ENCODE measurements at regions not wholly inside any gene's neighbourhood (a gene's known extent, or its start where the extent isn't known, plus 50 kb on each side); places are given as distances from the start of the nearest gene placed in this dataset.

GRCh38 chr2:221778025-221778424 lies 205.9 kb upstream of the EPHA4 start:
- H3K9me3 Mint-ChIP-seq = no peaks in the 10 kb centered on the region
- H3K27ac Mint-ChIP-seq (ENCODE audit: unreplicated experiment) = no peak overlapping the region
- H3K4me1 Mint-ChIP-seq = peaks cover 28% of the 10 kb centered on the region
- TF ChIP-seq CTCF (conservative IDR thresholded peaks at IDR 0.05) = no peak
- H3K27me3 Mint-ChIP-seq (ENCODE audit: low read depth) = no peaks in the 10 kb centered on the region
- H3K36me3 Mint-ChIP-seq (ENCODE audit: low read depth) = no peaks in the 10 kb centered on the region
- no peak overlapping the region for H3K4me3 Mint-ChIP-seq
- no peak for DNase-seq (ENCODE audit: low read depth, low spot score)

- Mint-ChIP-seq H3K9me3 (no peaks in the 10 kb centered on the region), H3K4me1 (peaks cover 28% of the 10 kb centered on the region), H3K36me3 (ENCODE audit: low read depth) (no peaks in the 10 kb centered on the region), H3K27ac (ENCODE audit: unreplicated experiment) (no peak overlapping the region), H3K4me3 (no peak overlapping the region), H3K27me3 (ENCODE audit: low read depth) (no peaks in the 10 kb centered on the region)
- DNase-seq (ENCODE audit: low read depth, low spot score) = no peak
- no peak for TF ChIP-seq CTCF (conservative IDR thresholded peaks at IDR 0.05)
Measured at GRCh38 chr2:221777119-221777518, 205.0 kb upstream of the EPHA4 start.

GRCh38 chr2:221775096-221775495 lies 203.0 kb upstream of the EPHA4 start:
- H3K27ac Mint-ChIP-seq (ENCODE audit: unreplicated experiment) = no peak overlapping the region
- no peaks in the 10 kb centered on the region for H3K27me3 Mint-ChIP-seq (ENCODE audit: low read depth)
- no peak for DNase-seq (ENCODE audit: low read depth, low spot score)
- H3K36me3 Mint-ChIP-seq (ENCODE audit: low read depth) = no peaks in the 10 kb centered on the region
- peaks cover 19% of the 10 kb centered on the region for H3K4me1 Mint-ChIP-seq
- no peak overlapping the region for H3K4me3 Mint-ChIP-seq
- no peak for TF ChIP-seq CTCF (conservative IDR thresholded peaks at IDR 0.05)
- H3K9me3 Mint-ChIP-seq = no peaks in the 10 kb centered on the region

GRCh38 chr2:221774136-221774535 lies 202.0 kb upstream of the EPHA4 start:
- no peak overlapping the region for H3K4me3 Mint-ChIP-seq
- H3K9me3 Mint-ChIP-seq = no peaks in the 10 kb centered on the region
- no peaks in the 10 kb centered on the region for H3K36me3 Mint-ChIP-seq (ENCODE audit: low read depth)
- H3K27ac Mint-ChIP-seq (ENCODE audit: unreplicated experiment) = no peak overlapping the region
- no peak for TF ChIP-seq CTCF (conservative IDR thresholded peaks at IDR 0.05)
- no peaks in the 10 kb centered on the region for H3K27me3 Mint-ChIP-seq (ENCODE audit: low read depth)
- H3K4me1 Mint-ChIP-seq = peaks cover 20% of the 10 kb centered on the region
- no peak for DNase-seq (ENCODE audit: low read depth, low spot score)

- Mint-ChIP-seq H3K4me1 (peaks cover 29% of the 10 kb centered on the region), H3K4me3 (no peak overlapping the region)
Measured at GRCh38 chr2:221771297-221771696, 199.2 kb upstream of the EPHA4 start.

More at GRCh38 chr2:221771297-221771696, 199.2 kb upstream of the EPHA4 start:
- no peak for TF ChIP-seq CTCF (conservative IDR thresholded peaks at IDR 0.05)
- DNase-seq (ENCODE audit: low read depth, low spot score) = no peak
- no peaks in the 10 kb centered on the region for H3K9me3 Mint-ChIP-seq
- H3K36me3 Mint-ChIP-seq (ENCODE audit: low read depth) = no peaks in the 10 kb centered on the region
- H3K27ac Mint-ChIP-seq (ENCODE audit: unreplicated experiment) = no peak overlapping the region
- no peaks in the 10 kb centered on the region for H3K27me3 Mint-ChIP-seq (ENCODE audit: low read depth)
